ENCODE measurements at regions not wholly inside any gene's neighbourhood (a gene's known extent, or its start where the extent isn't known, plus 50 kb on each side); places are given as distances from the start of the nearest gene placed in this dataset.
"Not testable (repeated sequence)": the region's sequence is repeated elsewhere in the genome, so short reads cannot be mapped to it uniquely, and the experiment has no call there.

GRCh38 chr6:121887724-121888123 is 452.3 kb downstream of the GJA1 start:
- no peak overlapping the region for H3K4me3 ChIP-seq (ENCODE audit: low read length)
- no peaks in the 10 kb centered on the region for H3K27me3 ChIP-seq (ENCODE audit: insufficient read depth, low read depth, low read length)
- no peaks in the 10 kb centered on the region for H3K9me3 ChIP-seq (ENCODE audit: low read length)
- no peak overlapping the region for H3K4me2 ChIP-seq (ENCODE audit: low read length)
- no peak overlapping the region for H3K27ac ChIP-seq (ENCODE audit: low read length)
- no peak overlapping the region for H3K9ac ChIP-seq (ENCODE audit: low read length)
- H3K79me2 ChIP-seq (replicated peaks; ENCODE audit: insufficient read depth, low read length): no peaks in the 10 kb centered on the region
- TF ChIP-seq, protein P1, sequence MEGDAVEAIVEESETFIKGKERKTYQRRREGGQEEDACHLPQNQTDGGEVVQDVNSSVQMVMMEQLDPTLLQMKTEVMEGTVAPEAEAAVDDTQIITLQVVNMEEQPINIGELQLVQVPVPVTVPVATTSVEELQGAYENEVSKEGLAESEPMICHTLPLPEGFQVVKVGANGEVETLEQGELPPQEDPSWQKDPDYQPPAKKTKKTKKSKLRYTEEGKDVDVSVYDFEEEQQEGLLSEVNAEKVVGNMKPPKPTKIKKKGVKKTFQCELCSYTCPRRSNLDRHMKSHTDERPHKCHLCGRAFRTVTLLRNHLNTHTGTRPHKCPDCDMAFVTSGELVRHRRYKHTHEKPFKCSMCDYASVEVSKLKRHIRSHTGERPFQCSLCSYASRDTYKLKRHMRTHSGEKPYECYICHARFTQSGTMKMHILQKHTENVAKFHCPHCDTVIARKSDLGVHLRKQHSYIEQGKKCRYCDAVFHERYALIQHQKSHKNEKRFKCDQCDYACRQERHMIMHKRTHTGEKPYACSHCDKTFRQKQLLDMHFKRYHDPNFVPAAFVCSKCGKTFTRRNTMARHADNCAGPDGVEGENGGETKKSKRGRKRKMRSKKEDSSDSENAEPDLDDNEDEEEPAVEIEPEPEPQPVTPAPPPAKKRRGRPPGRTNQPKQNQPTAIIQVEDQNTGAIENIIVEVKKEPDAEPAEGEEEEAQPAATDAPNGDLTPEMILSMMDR (IDR thresholded peaks at IDR 0.05; ENCODE audit: poor library complexity, severe bottlenecking): no peak
- TF ChIP-seq EP300 (conservative IDR thresholded peaks at IDR 0.05; ENCODE audit: poor library complexity, severe bottlenecking) (no peak), TAF1 (IDR thresholded peaks at IDR 0.05; ENCODE audit: low read depth) (no peak), MXI1 (conservative IDR thresholded peaks at IDR 0.05; ENCODE audit: poor library complexity, severe bottlenecking) (no peak), REST (IDR thresholded peaks at IDR 0.05; ENCODE audit: borderline replicate concordance) (no peak), EZH2 (IDR thresholded peaks at IDR 0.05; ENCODE audit: borderline replicate concordance, insufficient read depth, low read length, poor library complexity, severe bottlenecking) (no peak), SMC3 (conservative IDR thresholded peaks at IDR 0.05; ENCODE audit: poor library complexity) (no peak), POLR2AphosphoS5 (IDR thresholded peaks at IDR 0.05) (no peak), RAD21 (conservative IDR thresholded peaks at IDR 0.05) (no peak)
- H3F3A ChIP-seq (ENCODE audit: insufficient read depth, low read length, poor library complexity, severe bottlenecking): no peaks in the 10 kb centered on the region
- H3K36me3 ChIP-seq (ENCODE audit: insufficient read depth, low read length): no peaks in the 10 kb centered on the region
- no peak overlapping the region for H2AFZ ChIP-seq (ENCODE audit: low read depth, low read length)
- no peaks in the 10 kb centered on the region for H4K20me1 ChIP-seq (ENCODE audit: insufficient read depth)
- H3K9me2 ChIP-seq (ENCODE audit: insufficient read depth, low read length): no peaks in the 10 kb centered on the region

DNA sequence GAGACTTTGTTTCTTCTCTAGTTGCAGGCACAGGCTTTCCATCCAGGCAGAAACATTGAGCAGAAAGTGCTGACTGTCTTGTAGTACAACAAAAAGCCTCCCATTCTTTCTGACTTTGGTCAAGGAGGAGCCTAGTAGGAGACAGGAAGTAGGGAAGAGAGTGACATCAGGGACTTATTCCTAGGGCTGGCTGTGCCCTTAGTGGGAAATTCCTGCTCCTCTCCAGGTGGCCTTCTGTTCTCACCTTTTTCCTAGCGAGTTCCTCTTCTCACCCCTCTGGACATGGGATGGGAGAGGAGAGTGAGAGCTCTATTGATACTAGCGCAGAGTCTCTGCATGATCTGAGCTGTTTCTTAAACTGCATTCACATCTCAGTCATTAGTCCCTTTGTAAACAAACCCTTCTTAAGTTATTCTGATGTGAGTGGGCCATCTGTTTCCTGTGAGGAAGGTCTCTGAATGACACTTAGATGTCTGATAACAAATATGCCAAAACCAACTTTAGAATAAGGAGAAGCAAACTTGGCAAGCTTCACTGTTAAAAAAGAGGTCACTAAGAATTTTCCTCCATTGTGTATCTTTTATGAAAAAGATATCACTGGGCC is 455.0 kb downstream of the GJA1 start:
- Histone ChIP-seq H2AFZ (ENCODE audit: low read depth, low read length) (no peak overlapping the region), H3K27ac (ENCODE audit: low read length) (no peak overlapping the region), H4K20me1 (ENCODE audit: insufficient read depth) (no peaks in the 10 kb centered on the region), H3K36me3 (ENCODE audit: insufficient read depth, low read length) (no peaks in the 10 kb centered on the region), H3F3A (ENCODE audit: insufficient read depth, low read length, poor library complexity, severe bottlenecking) (no peaks in the 10 kb centered on the region), H3K4me3 (ENCODE audit: low read length) (no peak overlapping the region), H3K27me3 (ENCODE audit: insufficient read depth, low read depth, low read length) (no peaks in the 10 kb centered on the region), H3K9me2 (ENCODE audit: insufficient read depth, low read length) (no peaks in the 10 kb centered on the region), H3K9ac (ENCODE audit: low read length) (no peak overlapping the region), H3K79me2 (replicated peaks; ENCODE audit: insufficient read depth, low read length) (no peaks in the 10 kb centered on the region), H3K4me2 (ENCODE audit: low read length) (no peak overlapping the region), H3K9me3 (ENCODE audit: low read length) (no peaks in the 10 kb centered on the region)
- TF ChIP-seq EP300 (conservative IDR thresholded peaks at IDR 0.05; ENCODE audit: poor library complexity, severe bottlenecking) (no peak), MXI1 (conservative IDR thresholded peaks at IDR 0.05; ENCODE audit: poor library complexity, severe bottlenecking) (no peak), REST (IDR thresholded peaks at IDR 0.05; ENCODE audit: borderline replicate concordance) (no peak), EZH2 (IDR thresholded peaks at IDR 0.05; ENCODE audit: borderline replicate concordance, insufficient read depth, low read length, poor library complexity, severe bottlenecking) (no peak), RAD21 (conservative IDR thresholded peaks at IDR 0.05) (no peak), POLR2AphosphoS5 (IDR thresholded peaks at IDR 0.05) (no peak), SMC3 (conservative IDR thresholded peaks at IDR 0.05; ENCODE audit: poor library complexity) (no peak), TAF1 (IDR thresholded peaks at IDR 0.05; ENCODE audit: low read depth) (no peak)
- TF ChIP-seq, protein P1 (IDR thresholded peaks at IDR 0.05; ENCODE audit: poor library complexity, severe bottlenecking): no peak

GRCh38 chr6:121895731-121896130 is 460.3 kb downstream of the GJA1 start:
- not testable (repeated sequence) for H3K27ac ChIP-seq (ENCODE audit: low read length); H3K9me2 ChIP-seq (ENCODE audit: insufficient read depth, low read length); H2AFZ ChIP-seq (ENCODE audit: low read depth, low read length); H3K27me3 ChIP-seq (ENCODE audit: insufficient read depth, low read depth, low read length); H3K36me3 ChIP-seq (ENCODE audit: insufficient read depth, low read length); H3K4me2 ChIP-seq (ENCODE audit: low read length); H4K20me1 ChIP-seq (ENCODE audit: insufficient read depth); H3K79me2 ChIP-seq (replicated peaks; ENCODE audit: insufficient read depth, low read length); H3K9ac ChIP-seq (ENCODE audit: low read length); H3K4me3 ChIP-seq (ENCODE audit: low read length); H3K9me3 ChIP-seq (ENCODE audit: low read length); H3F3A ChIP-seq (ENCODE audit: insufficient read depth, low read length, poor library complexity, severe bottlenecking)
